T-helper 1 cell treated with Interleukin-12 subunit alpha and Interleukin-12 subunit beta and Interleukin-4 antibody, amounts not matched to agents 30 μg/mL and 1 μg/mL, for 36 hours (primary cell): ENCODE measurements at regions not wholly inside any gene's neighbourhood (a gene's known extent, or its start where the extent isn't known, plus 50 kb on each side); places are given as distances from the start of the nearest gene placed in this dataset.

Experiments used
- H3K27ac Mint-ChIP-seq: one replicate; pipeline ENCODE4 v1.8.0; 2021; ENCODE audit warnings: mild to moderate bottlenecking, mixed read lengths
- H3K27me3 Mint-ChIP-seq: one replicate; pipeline ENCODE4 v1.8.0; 2021; ENCODE audit warnings: low read depth, mixed read lengths
- H3K36me3 Mint-ChIP-seq: one replicate; pipeline ENCODE4 v1.8.0; 2021; ENCODE audit warnings: low read depth, mixed read lengths
- H3K4me1 Mint-ChIP-seq: one replicate; pipeline ENCODE4 v1.8.0; 2021; ENCODE audit warnings: low read depth, mixed read lengths
- H3K4me3 Mint-ChIP-seq: one replicate; pipeline ENCODE4 v1.8.0; 2021; ENCODE audit warnings: mild to moderate bottlenecking, moderate library complexity, mixed read lengths
- H3K9me3 Mint-ChIP-seq: one replicate; pipeline ENCODE4 v1.8.0; 2021; ENCODE audit warnings: mixed read lengths

DNA sequence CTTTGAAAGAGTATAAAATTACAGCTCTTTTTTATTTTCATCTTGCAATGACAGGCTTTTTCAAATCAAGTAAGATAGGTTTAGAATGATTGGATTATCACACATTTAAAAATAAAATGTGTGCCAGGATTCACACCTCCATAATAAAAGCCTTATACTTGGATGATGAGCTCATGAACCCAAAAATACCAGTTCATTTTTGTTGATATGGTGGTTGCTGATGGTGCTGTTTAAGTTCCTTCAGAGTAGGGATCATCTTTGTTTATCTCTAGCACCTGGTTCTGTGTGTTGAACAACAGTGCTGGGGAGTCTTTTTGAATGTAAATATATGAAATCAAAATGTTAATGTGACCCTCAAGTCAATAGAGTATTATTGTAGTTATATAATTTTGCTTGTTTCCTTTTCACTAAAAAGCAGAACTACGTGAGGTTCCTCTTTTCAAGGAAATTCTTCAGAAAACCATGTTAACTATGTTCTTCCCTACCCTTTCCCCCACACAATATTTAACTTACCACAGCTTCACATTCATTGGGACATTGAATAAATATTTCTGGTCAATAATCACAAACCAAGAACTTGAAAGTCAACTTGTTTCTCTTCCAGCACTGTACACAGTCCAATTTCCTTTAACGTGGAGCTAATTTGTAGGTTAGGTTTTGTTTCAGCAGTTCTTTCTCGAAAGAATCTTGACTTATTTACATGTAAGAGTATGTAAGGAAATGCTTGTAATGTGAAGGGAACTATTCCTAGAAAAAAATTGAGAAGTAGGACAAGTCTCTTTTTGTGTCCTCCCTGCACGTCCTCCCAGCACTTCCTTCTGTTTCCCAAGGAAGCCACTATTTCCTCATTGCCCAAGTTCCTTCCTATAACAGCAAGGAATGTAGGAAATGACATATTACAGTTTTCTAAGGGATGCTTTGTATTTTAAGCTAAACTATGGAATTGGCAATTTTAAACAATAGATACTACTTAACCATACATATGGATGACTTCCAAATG is 945.9 kb upstream of the CITED2 start:
- Mint-ChIP-seq H3K4me3 (no peak overlapping the region), H3K27ac (no peak overlapping the region), H3K9me3 (peaks cover 7% of the 10 kb centered on the region), H3K36me3 (no peaks in the 10 kb centered on the region), H3K4me1 (peaks cover 3% of the 10 kb centered on the region), H3K27me3 (no peaks in the 10 kb centered on the region)

DNA sequence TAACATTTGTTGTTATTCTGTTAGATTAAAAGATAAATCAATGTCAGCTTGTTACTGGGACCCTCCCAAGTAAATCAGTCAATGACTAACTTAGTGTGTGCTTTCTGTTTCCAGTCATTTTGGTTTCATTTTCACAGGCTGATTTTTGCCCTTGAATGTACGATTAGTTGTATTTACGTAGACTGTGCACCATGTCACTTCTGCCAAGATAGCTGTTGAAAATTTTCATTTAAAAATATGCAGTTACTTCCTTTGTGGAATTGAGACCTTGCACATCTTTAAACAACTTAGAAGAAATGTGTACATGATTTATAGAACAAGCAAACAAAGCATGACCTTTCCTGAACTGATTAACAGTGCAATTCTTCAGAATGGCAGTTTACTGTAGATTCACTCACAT is 944.8 kb upstream of the CITED2 start:
- H3K9me3 Mint-ChIP-seq = no peaks in the 10 kb centered on the region
- H3K4me1 Mint-ChIP-seq = peaks cover 3% of the 10 kb centered on the region
- H3K36me3 Mint-ChIP-seq = no peaks in the 10 kb centered on the region
- no peaks in the 10 kb centered on the region for H3K27me3 Mint-ChIP-seq
- no peak overlapping the region for H3K27ac Mint-ChIP-seq
- no peak overlapping the region for H3K4me3 Mint-ChIP-seq

DNA sequence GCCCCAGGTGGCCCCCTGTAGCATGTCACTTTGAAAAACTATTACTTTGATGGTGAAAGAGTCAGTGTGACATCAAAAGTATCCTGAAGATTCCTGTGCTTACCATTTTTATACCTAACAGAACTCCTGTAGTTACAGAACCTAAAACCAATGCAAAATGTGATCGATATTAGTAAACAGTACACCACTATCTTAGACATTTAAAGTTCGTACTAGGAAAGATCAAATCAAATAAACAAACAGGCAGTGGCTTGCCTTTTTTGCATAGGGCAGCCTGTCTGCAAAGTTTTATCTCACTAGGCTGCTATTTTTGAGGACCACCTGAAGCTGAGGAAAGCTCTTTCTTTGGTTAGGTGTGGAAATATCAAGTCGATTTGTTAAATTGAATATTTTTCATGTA is 944.0 kb upstream of the CITED2 start:
- H3K27me3 Mint-ChIP-seq = no peaks in the 10 kb centered on the region
- no peak overlapping the region for H3K4me3 Mint-ChIP-seq
- peaks cover 3% of the 10 kb centered on the region for H3K4me1 Mint-ChIP-seq
- H3K27ac Mint-ChIP-seq = no peak overlapping the region
- H3K36me3 Mint-ChIP-seq = no peaks in the 10 kb centered on the region
- H3K9me3 Mint-ChIP-seq = no peaks in the 10 kb centered on the region

DNA sequence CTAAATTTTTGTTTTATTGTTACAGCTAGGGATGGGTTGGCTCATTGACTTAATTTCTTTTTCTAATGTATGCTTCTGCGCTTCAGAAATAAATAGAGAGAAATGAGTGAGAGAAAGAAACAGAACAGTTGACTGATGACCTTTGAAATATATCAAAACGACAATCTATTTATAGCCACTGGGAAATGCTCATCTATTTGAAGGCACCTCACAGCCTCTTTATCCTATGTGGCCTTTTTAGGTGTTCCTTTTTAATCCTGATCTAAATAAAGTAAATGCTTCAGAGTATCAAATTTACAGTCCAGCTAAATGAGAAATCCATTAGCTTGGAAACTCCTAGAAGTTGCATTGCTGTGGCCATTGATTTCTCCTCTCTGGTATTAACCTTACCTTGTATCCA is 943.5 kb upstream of the CITED2 start:
- H3K27me3 Mint-ChIP-seq = no peaks in the 10 kb centered on the region
- H3K4me3 Mint-ChIP-seq = no peak overlapping the region
- H3K36me3 Mint-ChIP-seq = no peaks in the 10 kb centered on the region
- H3K9me3 Mint-ChIP-seq = no peaks in the 10 kb centered on the region
- peaks cover 3% of the 10 kb centered on the region for H3K4me1 Mint-ChIP-seq
- no peak overlapping the region for H3K27ac Mint-ChIP-seq

DNA sequence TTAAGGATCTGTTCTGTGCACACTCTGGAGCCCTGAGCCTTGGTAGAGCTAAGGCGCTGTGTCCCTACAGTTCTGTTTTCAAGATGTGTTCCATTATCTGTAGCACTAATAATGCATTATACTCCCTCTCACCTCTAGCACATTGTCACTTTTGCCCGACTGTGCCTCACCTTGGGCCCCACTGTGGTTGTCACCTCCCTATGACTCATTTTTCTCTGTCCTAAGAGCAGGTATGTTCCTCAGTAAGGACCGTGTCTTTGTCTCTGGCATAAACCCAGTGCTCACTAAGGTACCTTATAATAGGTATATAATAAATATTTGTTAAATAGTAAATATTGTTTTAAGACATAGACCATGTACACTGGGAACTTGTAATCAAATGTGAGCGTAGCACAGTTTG is 942.5 kb upstream of the CITED2 start:
- Mint-ChIP-seq H3K4me1 (peaks cover 3% of the 10 kb centered on the region), H3K9me3 (peaks cover 5% of the 10 kb centered on the region), H3K27me3 (no peaks in the 10 kb centered on the region)

DNA sequence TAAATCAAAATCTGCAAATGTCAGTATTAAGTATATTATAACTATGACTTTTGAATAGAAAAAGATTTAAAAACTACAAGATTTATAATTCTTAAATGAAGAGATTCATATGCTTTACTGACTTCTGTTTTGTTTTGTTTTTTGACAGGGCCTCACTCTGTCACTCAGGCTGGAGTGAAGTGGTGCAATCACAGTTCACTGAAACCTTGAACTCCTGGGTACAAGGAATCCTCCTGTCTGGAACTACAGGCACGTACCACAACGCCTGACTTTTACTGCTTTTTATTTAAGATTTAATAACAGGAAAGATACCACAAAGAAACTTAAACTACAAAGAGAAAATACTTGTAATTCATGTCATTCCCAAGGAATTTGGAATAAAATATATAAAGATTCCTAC is 940.2 kb upstream of the CITED2 start:
- H3K9me3 Mint-ChIP-seq = peaks cover 7% of the 10 kb centered on the region
- H3K27ac Mint-ChIP-seq = no peak overlapping the region
- no peaks in the 10 kb centered on the region for H3K36me3 Mint-ChIP-seq
- no peak overlapping the region for H3K4me3 Mint-ChIP-seq
- no peaks in the 10 kb centered on the region for H3K27me3 Mint-ChIP-seq
- H3K4me1 Mint-ChIP-seq = peaks cover 1% of the 10 kb centered on the region

More for the DNA sequence above, 942.5 kb upstream of the CITED2 start:
- Mint-ChIP-seq H3K27ac (no peak overlapping the region), H3K36me3 (no peaks in the 10 kb centered on the region), H3K4me3 (no peak overlapping the region)

DNA sequence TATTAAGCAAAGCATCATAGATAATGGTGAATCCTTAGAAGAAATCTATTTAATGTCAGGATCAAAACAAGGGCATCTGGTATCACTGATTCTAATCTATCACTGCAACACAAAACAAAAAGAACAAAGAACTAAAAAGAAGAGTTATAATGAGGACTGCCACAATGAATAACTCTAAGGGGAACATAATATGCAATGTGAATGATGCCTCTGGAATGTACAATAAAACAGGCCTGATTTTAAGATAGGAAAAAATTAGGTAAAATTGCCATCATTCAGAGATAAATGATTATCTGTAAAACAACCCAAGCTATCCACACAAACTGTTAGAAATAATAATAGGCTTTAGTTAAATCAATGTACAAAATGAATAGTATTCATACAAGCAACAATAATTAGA is 936.7 kb upstream of the CITED2 start:
- Mint-ChIP-seq H3K27ac (no peak overlapping the region), H3K27me3 (no peaks in the 10 kb centered on the region), H3K9me3 (peaks cover 7% of the 10 kb centered on the region), H3K4me3 (no peak overlapping the region), H3K36me3 (no peaks in the 10 kb centered on the region), H3K4me1 (no peaks in the 10 kb centered on the region)

DNA sequence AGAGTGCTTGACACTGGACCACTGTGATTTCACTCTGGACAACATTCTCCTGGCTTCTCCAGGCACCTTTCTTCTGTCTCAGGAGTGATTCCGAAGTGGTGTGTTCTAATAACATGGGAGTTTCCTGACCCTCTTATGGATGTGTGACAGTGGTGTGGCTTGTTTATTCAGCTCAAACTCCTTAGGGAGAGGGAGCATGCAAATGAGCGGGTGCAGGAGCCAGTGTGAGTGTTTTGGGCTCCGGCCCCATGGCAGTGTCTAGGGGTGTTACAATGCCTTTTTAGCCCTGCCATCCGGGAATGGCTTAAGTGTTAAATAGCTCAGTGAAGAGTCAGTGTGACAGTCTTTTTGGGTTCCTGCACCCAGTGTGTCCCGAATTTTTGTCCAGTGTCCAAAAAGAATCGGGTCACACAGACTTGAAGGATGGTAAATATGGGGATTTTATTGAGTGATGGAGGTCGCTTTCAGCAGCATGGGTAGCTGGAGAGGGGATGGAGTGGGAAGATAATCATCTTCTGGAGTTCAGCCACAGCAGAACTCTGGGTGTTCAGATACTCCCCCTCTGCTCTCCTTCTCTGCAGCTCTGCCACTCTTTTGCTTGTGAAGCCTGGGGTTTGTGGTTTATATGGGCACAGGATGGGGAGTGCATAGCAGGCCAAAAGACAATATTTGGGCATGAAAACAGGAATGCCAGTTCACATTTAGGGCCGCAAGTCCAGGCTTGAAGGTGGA is 928.9 kb upstream of the CITED2 start:
- H3K27ac Mint-ChIP-seq = no peak overlapping the region

DNA sequence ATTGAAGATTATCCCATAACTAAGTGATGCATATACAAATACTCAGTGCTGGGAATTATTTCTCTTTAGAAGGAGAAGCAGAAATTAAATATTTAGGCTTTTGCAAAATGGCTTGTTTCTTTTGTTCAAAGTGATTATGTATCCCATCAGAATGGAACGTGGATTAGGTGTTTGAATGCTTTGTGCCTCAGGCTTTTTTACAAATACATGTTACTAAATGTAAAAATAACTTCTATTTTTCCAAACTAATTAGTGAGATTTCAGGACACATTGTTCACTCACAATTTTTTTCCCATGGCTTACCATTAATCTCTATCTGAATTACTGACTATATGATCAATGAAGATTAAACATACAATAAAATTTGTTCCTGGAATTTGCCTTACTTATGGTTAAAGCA is 925.9 kb upstream of the CITED2 start:
- no peak overlapping the region for H3K27ac Mint-ChIP-seq
- no peaks in the 10 kb centered on the region for H3K36me3 Mint-ChIP-seq
- no peaks in the 10 kb centered on the region for H3K4me1 Mint-ChIP-seq
- H3K4me3 Mint-ChIP-seq = no peak overlapping the region
- no peaks in the 10 kb centered on the region for H3K9me3 Mint-ChIP-seq
- peaks cover 4% of the 10 kb centered on the region for H3K27me3 Mint-ChIP-seq

More for the DNA sequence above, 928.9 kb upstream of the CITED2 start:
- Mint-ChIP-seq H3K4me3 (no peak overlapping the region), H3K9me3 (no peaks in the 10 kb centered on the region), H3K36me3 (no peaks in the 10 kb centered on the region), H3K27me3 (peaks cover 4% of the 10 kb centered on the region), H3K4me1 (no peaks in the 10 kb centered on the region)

DNA sequence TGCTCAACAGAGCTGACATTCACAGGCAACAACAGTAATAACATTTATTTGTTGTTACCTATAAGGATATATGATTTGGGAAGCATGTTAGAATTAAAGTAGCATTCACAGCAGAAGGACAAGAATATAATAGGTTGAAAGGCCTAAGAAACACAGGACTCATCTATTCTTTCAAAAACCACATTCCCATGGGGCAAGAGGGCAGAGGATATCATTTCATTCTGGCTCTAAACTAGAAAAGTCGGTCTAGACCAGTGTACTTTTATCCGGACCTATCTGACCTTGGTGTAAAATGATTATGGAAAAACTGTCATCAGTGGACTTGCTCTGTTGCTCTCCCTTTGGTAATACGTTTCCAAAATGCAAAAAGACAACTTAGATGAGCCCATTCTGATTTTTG is 914.7 kb upstream of the CITED2 start:
- H3K27ac Mint-ChIP-seq = no peak overlapping the region
- no peaks in the 10 kb centered on the region for H3K27me3 Mint-ChIP-seq
- H3K9me3 Mint-ChIP-seq = no peaks in the 10 kb centered on the region
- no peaks in the 10 kb centered on the region for H3K4me1 Mint-ChIP-seq
- no peak overlapping the region for H3K4me3 Mint-ChIP-seq
- H3K36me3 Mint-ChIP-seq = no peaks in the 10 kb centered on the region

DNA sequence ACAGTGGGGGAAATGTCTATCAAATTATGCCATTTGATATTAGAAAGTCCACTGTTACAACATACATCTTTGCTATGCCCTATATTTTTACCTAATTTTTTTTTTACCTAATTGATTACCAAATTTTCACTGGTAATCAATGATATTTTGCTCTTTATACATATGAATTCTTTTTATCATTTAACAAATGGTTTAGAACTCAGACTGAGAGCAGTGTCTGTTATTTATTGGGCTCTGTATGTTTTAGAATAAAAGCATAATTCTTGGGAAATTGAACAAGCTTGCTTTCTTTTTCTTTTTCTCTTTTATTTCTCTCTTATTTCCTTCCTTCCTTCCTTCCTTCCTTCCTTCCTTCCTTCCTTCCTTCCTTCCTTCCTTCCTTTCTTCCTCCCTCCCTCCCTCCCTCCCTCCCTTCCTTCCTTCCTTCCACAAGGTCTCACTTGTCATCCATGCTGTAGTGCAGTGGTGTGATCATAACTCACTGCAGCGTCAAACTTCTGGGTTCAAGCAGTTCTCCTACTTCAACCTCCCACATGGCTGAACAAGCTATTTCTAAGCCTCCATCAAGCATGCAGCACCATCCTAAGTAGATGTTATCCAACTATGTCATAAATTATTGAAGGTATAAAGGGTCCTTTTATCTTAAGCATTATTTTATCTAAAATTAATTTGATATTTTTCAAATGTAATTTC is 911.7 kb upstream of the CITED2 start:
- H3K4me3 Mint-ChIP-seq = no peak overlapping the region
- no peaks in the 10 kb centered on the region for H3K27me3 Mint-ChIP-seq
- no peak overlapping the region for H3K27ac Mint-ChIP-seq
- no peaks in the 10 kb centered on the region for H3K4me1 Mint-ChIP-seq
- no peaks in the 10 kb centered on the region for H3K36me3 Mint-ChIP-seq
- H3K9me3 Mint-ChIP-seq = no peaks in the 10 kb centered on the region

DNA sequence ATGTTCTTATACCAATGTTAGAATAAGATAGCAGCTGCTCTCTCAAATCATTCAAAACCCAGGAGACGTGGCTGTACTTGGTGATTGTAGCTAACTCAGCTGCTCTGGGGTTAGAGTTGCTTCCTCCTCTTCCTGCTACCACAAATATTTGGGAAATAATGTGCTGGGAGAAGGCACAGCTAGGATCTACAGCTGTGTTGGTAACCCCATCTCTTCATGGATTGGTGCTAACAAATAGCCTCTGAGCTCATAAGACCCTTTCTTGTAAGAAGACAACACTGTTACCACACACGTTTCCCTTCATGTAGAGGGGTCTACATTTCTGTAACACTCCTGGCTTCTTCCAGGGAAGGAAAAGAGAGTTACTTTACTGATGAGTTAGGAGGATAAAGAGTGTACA is 911.0 kb upstream of the CITED2 start:
- H3K36me3 Mint-ChIP-seq = no peaks in the 10 kb centered on the region
- H3K27ac Mint-ChIP-seq = no peak overlapping the region
- no peaks in the 10 kb centered on the region for H3K9me3 Mint-ChIP-seq
- no peak overlapping the region for H3K4me3 Mint-ChIP-seq
- H3K27me3 Mint-ChIP-seq = no peaks in the 10 kb centered on the region
- H3K4me1 Mint-ChIP-seq = no peaks in the 10 kb centered on the region

DNA sequence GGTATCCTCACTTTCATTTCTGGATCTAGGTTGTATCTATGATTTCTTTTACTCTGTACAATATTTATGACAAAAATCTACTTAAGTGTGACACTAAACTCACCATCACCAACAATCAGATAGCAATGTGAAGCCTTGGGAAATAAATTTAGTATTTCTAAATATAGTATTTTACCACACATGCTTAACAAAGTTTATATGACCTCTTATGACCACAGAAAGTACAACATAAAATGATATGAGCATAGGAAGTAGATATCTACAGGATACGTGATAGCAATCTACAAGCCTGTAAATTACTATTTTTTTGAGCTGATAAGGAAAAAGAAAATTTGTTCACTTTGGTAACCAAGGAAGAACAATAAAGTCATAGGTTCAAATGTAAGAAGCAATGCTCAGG is 910.4 kb upstream of the CITED2 start:
- Mint-ChIP-seq H3K27ac (no peak overlapping the region), H3K27me3 (no peaks in the 10 kb centered on the region), H3K4me1 (no peaks in the 10 kb centered on the region), H3K36me3 (no peaks in the 10 kb centered on the region), H3K9me3 (no peaks in the 10 kb centered on the region), H3K4me3 (no peak overlapping the region)

DNA sequence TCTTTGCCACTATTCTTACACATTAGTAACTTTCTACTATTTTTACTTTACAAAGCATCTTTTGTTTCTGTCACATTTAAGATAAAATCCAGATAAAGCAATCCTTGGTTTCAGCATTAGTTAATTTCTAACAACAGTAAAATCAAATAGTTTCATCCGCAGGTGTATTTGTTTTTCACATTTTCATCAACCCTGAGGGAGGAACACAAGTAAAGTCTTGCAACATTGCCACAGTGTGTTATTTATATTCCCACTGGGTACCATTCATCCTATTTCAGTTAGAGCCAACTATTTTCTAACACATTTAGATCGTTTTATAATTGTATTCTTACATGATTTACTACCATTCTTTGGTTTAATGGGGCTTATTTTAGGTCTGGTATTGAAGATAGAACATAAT is 908.7 kb upstream of the CITED2 start:
- H3K27ac Mint-ChIP-seq = no peak overlapping the region
- H3K36me3 Mint-ChIP-seq = no peaks in the 10 kb centered on the region

More for the DNA sequence above, 908.7 kb upstream of the CITED2 start:
- no peak overlapping the region for H3K4me3 Mint-ChIP-seq
- no peaks in the 10 kb centered on the region for H3K9me3 Mint-ChIP-seq
- no peaks in the 10 kb centered on the region for H3K4me1 Mint-ChIP-seq
- no peaks in the 10 kb centered on the region for H3K27me3 Mint-ChIP-seq
